GM18868 (cell line): ENCODE measurements at regions not wholly inside any gene's neighbourhood (a gene's known extent, or its start where the extent isn't known, plus 50 kb on each side); places are given as distances from the start of the nearest gene placed in this dataset.

Source experiments
- ATAC-seq: cut with Tn5 transposase; IDR thresholded peaks from one replicate; pipeline ENCODE4 v1.9.1; 2021; ENCODE audit warnings: mild to moderate bottlenecking, moderate library complexity; ENCODE audit not compliant: unreplicated experiment

GRCh38 chr2:136062066-136062837 is 55.7 kb downstream of the CXCR4 start:
- ATAC-seq, result no peak

- ATAC-seq, result no peak
Measured at GRCh38 chr2:136060416-136060815, 57.5 kb downstream of the CXCR4 start.

GRCh38 chr2:136059036-136059472 is 58.9 kb downstream of the CXCR4 start:
- ATAC-seq, result peak; percentile 60

- ATAC-seq, result no peak
Measured at GRCh38 chr2:136058262-136058661, 59.7 kb downstream of the CXCR4 start.

GRCh38 chr2:136057802-136058140 is 60.2 kb downstream of the CXCR4 start:
- ATAC-seq, result no peak

DNA sequence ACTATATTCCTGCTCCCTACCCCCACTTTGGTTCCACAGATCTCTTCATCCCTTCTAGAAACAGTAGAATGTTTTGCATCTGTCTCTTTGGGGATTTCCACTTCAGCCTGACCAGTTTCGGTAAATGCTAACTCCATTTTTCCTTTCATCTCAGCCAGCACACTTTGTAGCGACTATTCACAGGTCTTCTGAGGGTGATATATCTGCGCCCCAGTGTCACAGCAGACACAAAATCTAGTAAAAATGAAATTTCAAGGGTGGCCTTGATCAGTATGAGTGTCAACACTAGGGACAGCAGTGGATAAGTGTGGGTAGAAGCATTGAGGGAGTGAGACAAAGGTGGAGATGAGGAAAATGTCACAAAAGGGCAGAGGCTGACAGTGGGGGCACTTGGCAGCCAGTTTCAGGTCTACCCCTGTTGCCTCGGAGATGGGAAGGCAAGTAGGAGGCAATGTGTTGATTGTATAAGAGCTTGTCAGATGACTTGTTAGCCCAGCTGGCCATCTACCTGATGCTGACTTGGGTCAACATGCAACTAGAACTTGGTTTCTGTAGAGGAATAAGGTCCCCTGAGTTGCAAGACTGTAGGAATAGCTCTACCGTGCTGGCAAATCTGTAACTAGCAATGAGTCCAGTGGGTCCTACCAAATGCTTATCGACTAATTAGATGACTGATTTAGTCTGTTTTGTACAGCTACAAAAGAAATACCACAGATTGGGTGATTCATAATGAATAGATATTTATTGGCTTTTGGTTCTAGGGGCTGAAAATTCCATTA is 60.7 kb downstream of the CXCR4 start:
- peak; percentile 30 for ATAC-seq

DNA sequence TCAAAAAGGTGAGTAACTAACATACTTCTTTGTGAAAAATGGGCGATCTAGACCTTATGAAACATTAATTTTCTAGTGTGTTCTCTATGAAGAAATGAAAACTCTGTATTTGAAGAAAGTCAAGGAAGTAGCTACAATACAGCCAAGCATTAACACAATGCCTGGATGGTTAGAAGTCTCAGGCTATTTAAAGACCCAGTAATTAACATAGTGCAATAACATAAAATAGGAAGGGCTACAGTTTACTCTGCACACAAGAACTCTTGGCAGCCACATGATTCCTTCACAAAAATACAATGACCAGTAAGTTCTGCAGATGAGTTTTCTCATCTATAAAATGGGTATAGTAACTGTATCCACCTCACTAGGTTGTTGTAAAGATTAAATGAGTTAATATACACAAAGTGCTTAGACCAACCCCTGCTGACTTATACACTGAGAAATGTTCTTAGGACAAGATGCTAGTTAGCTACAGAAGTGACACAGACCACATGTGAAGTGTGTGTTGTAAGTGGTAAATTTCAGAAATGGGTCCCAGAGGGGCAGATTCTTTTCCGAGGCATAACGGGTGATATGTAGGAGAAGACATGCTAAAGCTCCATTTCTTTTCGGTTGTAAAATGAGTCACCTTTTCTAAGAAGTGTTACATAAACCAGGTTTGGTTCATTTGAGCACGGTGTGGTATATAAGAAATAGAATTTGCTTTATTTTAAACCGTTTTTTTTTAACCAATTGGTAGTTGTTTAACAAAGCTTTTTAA is 61.8 kb downstream of the CXCR4 start:
- ATAC-seq, result peak; percentile 42

GRCh38 chr2:136054856-136055255 is 63.1 kb downstream of the CXCR4 start:
- ATAC-seq, result no peak

DNA sequence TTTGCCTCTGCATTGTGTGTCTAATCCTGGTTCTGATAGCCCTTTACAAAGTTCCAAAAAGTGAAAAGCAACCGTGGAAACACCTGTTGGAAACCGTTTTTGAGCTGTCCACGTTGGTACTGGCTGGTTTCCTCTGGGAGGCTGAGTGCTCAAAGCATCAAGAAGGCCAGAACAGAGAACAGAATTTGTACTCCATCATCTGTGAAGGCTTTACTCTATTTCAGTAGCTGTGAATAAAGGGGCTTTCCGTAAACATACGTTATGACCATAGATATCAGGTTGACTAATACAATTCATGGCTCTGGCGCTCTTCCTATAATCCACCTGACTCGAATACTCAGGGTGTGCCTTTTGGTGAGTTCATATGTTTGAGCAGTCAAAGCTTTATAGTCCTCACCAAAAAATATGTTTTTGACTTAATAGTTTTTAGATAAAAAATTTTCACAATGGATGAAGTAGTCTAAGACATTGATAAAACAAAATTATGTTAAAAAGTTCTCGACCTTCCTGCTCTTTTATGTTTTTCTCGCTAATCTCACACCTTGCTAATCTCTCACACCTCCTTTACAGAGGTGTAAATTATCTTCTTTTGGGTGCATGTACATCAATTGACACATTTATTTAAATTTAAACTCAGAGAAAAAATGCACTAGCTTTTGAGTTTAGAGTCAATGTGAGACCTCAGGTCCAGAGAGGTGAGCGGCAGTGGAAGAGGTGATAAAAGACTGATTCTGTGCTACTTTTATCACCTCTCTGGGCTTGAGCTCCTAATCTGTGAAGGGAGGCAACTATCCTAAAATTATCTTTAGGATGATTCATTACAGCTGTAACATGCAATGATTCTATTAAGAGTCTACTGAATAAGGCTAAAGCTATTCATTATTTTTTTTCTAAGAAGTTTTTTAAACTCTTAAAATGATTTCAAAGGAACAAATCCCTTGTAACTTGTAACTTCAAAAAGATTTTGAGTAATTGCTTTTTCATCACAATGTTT is 65.3 kb downstream of the CXCR4 start:
- ATAC-seq, result peak; percentile 60

GRCh38 chr2:136051725-136052048 is 66.3 kb upstream of the DARS1 start:
- no peak for ATAC-seq

- peak; percentile 38 for ATAC-seq
Measured at GRCh38 chr2:136051001-136051724, 65.7 kb upstream of the DARS1 start.

- ATAC-seq, result no peak
Measured at GRCh38 chr2:136049991-136050920, 64.8 kb upstream of the DARS1 start.

DNA sequence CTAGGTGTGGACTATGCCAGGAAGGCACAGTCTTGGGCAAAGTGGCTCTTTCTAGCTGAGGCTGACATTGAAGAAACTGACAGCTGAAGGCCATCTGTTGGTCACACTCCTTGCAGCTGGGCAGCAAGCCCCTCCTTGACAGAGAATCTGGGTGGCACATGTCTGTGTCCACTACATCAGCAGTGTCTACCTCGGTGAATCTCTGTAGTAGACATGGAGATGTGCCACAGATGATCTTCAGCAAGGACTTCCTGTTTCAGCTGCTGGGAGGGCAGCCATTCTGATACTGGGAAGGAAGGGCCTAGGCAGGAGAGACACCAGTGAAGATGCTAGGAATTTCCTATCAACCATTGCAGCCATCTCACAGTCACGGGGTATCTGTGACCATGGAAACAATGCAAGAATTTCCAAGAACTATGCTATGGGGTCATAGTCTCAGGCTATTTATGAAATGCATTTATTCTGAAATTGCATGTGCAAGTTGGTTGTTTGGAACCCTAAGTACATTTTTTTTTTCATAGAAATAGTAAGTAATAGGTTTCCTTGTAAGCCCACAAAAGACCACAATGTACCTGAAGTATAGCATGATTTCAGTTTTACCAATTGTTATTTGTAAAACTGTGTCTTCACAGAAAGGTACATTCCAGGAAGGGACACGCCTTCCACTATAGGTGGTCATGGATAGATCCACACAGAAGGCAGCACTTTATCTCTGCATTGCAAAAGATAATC is 63.8 kb upstream of the DARS1 start:
- no peak for ATAC-seq

GRCh38 chr2:136045835-136046570 is 60.6 kb upstream of the DARS1 start:
- ATAC-seq, result no peak

DNA sequence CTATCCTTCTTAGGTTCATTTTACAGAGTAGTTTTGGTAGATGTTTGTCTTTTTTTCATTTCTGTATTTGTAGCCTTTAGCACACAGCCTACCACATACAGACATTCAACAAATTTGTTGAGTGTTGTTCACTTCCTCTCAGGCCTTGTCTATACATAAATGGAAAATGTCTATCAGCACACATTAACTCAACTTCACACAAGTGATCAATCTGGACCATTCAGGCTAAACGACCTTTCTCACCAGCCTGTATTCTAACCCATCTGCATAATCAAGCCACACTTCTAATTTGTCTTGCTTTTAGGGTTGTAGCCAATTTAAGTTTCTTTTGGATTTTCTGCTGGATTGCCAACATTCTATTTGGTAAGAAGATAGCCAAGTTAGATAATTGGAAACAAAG is 59.9 kb upstream of the DARS1 start:
- ATAC-seq, result no peak
